ENCODE measurements at regions not wholly inside any gene's neighbourhood (a gene's known extent, or its start where the extent isn't known, plus 50 kb on each side); places are given as distances from the start of the nearest gene placed in this dataset.
A peak's percentile ranks its signal among the peaks of the same experiment; 100 is the strongest.

DNA sequence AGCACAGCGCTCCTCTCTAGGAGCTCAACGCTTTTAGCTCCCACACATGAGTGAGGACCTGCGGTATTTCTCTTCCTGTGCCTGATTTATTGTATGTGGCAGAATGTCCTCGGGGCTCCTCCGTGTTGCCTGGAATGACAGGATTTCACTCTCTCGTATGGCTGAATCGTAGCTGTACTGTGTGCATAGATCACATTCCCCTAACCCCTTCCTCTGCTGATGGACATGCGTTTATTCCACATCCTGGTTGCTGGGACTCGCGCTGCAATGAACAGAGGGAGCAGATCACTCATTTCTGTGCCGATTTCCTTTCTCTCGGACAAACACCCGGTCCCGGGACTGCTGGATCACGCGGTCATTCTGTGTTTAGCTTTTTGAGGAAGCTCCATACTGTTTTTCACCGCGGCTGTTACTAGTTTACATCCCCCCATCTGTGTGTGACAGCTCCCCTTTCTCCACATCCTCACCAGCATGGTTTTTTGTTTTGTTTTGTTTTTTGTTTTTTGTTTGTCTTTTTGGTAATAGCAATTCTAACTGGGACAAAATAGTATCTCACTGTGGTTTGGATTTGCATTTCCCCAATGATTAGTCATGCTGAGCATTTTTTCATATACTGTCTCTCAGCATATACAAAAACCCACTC is 76.3 kb downstream of the FOXL3 start:
- Mint-ChIP-seq H3K4me3 (ENCODE audit: low read depth) (no peak overlapping the region), H3K9me3 (ENCODE audit: low read depth) (no peaks in the 10 kb centered on the region), H3K4me1 (ENCODE audit: low read depth) (peaks cover 31% of the 10 kb centered on the region), H3K27ac (peak overlapping the region; percentile 35), H3K36me3 (ENCODE audit: insufficient read depth) (no peaks in the 10 kb centered on the region), H3K27me3 (peaks cover 4% of the 10 kb centered on the region)
- TF ChIP-seq, protein P1, sequence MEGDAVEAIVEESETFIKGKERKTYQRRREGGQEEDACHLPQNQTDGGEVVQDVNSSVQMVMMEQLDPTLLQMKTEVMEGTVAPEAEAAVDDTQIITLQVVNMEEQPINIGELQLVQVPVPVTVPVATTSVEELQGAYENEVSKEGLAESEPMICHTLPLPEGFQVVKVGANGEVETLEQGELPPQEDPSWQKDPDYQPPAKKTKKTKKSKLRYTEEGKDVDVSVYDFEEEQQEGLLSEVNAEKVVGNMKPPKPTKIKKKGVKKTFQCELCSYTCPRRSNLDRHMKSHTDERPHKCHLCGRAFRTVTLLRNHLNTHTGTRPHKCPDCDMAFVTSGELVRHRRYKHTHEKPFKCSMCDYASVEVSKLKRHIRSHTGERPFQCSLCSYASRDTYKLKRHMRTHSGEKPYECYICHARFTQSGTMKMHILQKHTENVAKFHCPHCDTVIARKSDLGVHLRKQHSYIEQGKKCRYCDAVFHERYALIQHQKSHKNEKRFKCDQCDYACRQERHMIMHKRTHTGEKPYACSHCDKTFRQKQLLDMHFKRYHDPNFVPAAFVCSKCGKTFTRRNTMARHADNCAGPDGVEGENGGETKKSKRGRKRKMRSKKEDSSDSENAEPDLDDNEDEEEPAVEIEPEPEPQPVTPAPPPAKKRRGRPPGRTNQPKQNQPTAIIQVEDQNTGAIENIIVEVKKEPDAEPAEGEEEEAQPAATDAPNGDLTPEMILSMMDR (IDR thresholded peaks at IDR 0.05; ENCODE audit: unreplicated experiment): no peak
- DNase-seq (ENCODE audit: low spot score, unreplicated experiment): no peak

DNA sequence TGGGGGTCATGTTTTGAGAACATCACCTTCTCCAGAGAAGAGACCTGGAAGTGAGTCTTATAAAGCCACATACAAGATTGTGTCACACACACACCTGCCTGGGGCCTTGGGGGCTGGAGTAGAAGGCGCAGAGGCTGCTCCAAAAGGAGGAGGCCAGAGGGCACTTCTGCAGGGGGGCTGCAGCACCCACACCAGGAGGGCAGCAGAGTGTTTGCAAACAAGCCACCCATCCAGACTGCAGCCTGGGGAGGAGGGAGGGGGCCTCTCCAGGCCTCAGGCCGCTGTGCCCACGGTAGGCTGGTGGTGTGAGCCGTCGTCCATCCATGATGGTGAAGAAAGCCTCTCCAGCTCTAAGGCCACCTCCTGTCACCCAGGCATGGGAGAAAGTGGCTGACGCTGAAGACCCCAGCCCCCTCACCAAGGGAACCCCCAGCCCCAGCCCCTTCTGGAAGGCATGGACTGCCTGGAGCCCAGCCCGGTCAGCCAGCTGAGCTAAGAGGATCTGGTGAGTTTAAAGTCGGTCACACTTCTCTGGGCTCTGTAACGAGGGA is 77.5 kb downstream of the FOXL3 start:
- H3K4me1 Mint-ChIP-seq (ENCODE audit: low read depth): peaks cover 31% of the 10 kb centered on the region
- no peak overlapping the region for H3K4me3 Mint-ChIP-seq (ENCODE audit: low read depth)
- peak overlapping the region; percentile 13 for H3K27ac Mint-ChIP-seq
- H3K9me3 Mint-ChIP-seq (ENCODE audit: low read depth): no peaks in the 10 kb centered on the region
- TF ChIP-seq, protein P1 (IDR thresholded peaks at IDR 0.05; ENCODE audit: unreplicated experiment): no peak
- H3K36me3 Mint-ChIP-seq (ENCODE audit: insufficient read depth): no peaks in the 10 kb centered on the region
- no peaks in the 10 kb centered on the region for H3K27me3 Mint-ChIP-seq
- no peak for DNase-seq (ENCODE audit: low spot score, unreplicated experiment)

DNA sequence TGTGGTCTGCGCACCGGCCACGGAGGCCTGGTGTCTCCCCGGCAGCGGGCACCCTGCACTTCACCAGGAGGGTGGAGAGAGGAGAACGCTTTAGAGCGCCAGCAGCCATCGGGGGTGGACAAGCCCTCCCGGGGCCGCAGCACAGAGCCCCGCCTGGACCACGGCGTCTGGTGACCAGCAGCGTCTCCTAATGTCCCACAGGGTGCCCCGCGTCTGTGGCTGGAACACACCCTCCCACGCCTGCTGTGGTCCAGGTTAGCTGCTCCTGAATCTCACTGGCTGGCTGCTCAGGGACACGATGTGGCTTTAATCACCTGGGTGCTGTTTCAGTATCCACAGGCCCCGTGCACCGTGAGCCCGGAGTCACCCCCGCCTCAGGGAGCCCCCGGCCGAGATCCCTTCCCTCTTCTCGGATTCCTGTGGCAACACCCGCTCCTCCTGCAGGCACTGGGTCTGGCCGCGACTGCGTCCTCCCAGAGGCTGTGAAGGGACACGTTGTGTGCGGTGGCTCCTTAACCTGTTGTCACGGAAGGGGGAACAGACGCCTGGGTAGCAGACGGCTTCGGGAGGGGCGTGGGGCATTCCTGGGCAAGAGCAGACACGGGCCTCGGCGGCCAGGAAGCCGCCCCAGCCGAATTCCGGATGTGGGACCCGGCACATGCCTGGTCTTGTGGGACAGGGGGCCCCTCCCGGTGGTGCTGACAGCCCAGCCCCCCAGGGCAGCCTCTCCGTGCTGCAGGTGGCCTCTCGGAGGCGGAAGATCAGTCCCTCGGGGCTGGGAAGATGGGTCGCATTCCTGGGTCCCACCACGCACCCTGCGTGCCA is 78.9 kb downstream of the FOXL3 start:
- TF ChIP-seq, protein P1 (IDR thresholded peaks at IDR 0.05; ENCODE audit: unreplicated experiment): no peak
- H3K27me3 Mint-ChIP-seq: no peaks in the 10 kb centered on the region
- H3K9me3 Mint-ChIP-seq (ENCODE audit: low read depth): no peaks in the 10 kb centered on the region
- no peak for DNase-seq (ENCODE audit: low spot score, unreplicated experiment)
- H3K36me3 Mint-ChIP-seq (ENCODE audit: insufficient read depth): no peaks in the 10 kb centered on the region
- H3K4me3 Mint-ChIP-seq (ENCODE audit: low read depth): no peak overlapping the region
- no peak overlapping the region for H3K27ac Mint-ChIP-seq
- H3K4me1 Mint-ChIP-seq (ENCODE audit: low read depth): peaks cover 40% of the 10 kb centered on the region

DNA sequence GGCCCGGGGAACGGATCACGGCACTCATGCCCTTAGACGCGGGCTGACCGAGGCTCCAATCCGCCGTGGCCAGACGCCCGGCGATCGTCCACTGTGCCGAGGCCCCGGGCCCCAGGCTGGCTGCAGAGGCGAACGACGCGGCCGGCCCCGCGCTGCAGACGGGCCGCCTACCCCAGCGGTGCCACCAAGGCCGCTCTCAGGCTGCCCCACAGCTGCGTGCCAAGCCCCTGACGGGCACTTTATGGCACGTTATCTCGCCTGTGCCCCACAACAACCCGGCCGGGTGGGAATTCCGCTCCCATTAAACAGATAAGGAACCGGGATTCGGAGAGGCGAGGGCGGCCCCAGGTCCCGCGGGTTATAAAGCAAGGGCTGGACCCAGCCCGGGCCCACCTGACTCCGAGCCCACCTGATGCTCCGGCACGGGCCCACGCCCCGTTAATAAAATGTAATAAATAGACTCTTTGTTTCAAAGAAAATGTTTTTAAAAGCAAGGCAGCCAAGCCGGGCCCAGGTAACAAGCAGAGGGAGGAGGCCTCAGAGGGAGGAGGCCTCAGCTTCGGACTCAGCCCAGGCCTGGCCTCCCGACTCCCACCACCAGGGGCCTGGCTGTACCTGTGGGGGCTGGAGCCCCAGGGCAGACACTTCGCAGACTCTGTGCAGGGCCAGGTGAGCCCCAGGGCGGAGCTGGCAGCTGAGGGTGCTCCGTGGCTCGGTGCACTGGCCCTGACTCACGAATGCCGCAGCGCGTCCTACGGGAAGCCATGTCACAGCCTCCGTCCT is 79.7 kb downstream of the FOXL3 start:
- H3K36me3 Mint-ChIP-seq (ENCODE audit: insufficient read depth): no peaks in the 10 kb centered on the region
- H3K27me3 Mint-ChIP-seq: no peaks in the 10 kb centered on the region
- TF ChIP-seq, protein P1 (IDR thresholded peaks at IDR 0.05; ENCODE audit: unreplicated experiment): peak; percentile 50
- no peak for DNase-seq (ENCODE audit: low spot score, unreplicated experiment)
- peaks cover 45% of the 10 kb centered on the region for H3K4me1 Mint-ChIP-seq (ENCODE audit: low read depth)
- no peak overlapping the region for H3K4me3 Mint-ChIP-seq (ENCODE audit: low read depth)
- H3K27ac Mint-ChIP-seq: no peak overlapping the region
- no peaks in the 10 kb centered on the region for H3K9me3 Mint-ChIP-seq (ENCODE audit: low read depth)

DNA sequence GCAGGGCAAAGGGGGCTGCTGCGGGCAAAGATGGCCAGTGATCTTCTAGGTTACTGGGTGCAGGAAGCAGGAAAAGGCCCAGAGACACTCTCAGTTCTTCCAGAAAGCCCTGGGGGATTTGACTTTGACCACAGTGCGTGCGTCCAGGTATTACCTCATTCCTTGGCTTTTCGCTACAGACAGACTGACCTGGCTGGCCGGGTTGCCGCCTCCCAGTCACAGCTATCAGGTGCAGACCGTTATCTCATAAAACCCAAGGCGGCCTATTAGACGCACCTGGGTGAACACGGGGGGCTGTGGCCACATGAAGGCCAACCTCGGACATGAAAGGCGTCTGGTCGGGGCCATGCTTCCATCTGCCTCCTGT is 80.3 kb downstream of the FOXL3 start:
- H3K27me3 Mint-ChIP-seq: no peaks in the 10 kb centered on the region
- no peaks in the 10 kb centered on the region for H3K9me3 Mint-ChIP-seq (ENCODE audit: low read depth)
- no peaks in the 10 kb centered on the region for H3K36me3 Mint-ChIP-seq (ENCODE audit: insufficient read depth)
- no peak overlapping the region for H3K4me3 Mint-ChIP-seq (ENCODE audit: low read depth)
- TF ChIP-seq, protein P1 (IDR thresholded peaks at IDR 0.05; ENCODE audit: unreplicated experiment): no peak
- DNase-seq (ENCODE audit: low spot score, unreplicated experiment): no peak
- H3K4me1 Mint-ChIP-seq (ENCODE audit: low read depth): peaks cover 46% of the 10 kb centered on the region
- H3K27ac Mint-ChIP-seq: no peak overlapping the region

Measured in progenitor cell of endocrine pancreas (in vitro differentiated cells).